Progenitor cell of endocrine pancreas (in vitro differentiated cells): ENCODE measurements at regions not wholly inside any gene's neighbourhood (a gene's known extent, or its start where the extent isn't known, plus 50 kb on each side); places are given as distances from the start of the nearest gene placed in this dataset.

Experiments used
- DNase-seq: peaks from one replicate; pipeline ENCODE4 v3.0.0; 2021; ENCODE audit warnings: low spot score; ENCODE audit not compliant: unreplicated experiment
- H3K27ac Mint-ChIP-seq: 2 replicates; pipeline ENCODE4 v1.8.0; 2021; ENCODE audit warnings: mild to moderate bottlenecking, moderate library complexity, mixed read lengths
- H3K27me3 Mint-ChIP-seq: 2 replicates; pipeline ENCODE4 v1.8.0; 2021; ENCODE audit warnings: mixed read lengths
- H3K36me3 Mint-ChIP-seq: 2 replicates; pipeline ENCODE4 v1.8.0; 2022; ENCODE audit warnings: mixed read lengths; ENCODE audit not compliant: insufficient read depth
- H3K4me1 Mint-ChIP-seq: 2 replicates; pipeline ENCODE4 v1.8.0; 2021; ENCODE audit warnings: low read depth, mixed read lengths
- H3K4me3 Mint-ChIP-seq: 2 replicates; pipeline ENCODE4 v1.8.0; 2021; ENCODE audit warnings: low read depth, mild to moderate bottlenecking, moderate library complexity, mixed read lengths
- H3K9me3 Mint-ChIP-seq: 2 replicates; pipeline ENCODE4 v1.8.0; 2021; ENCODE audit warnings: low read depth, mixed read lengths
- TF ChIP-seq, protein P1 (sequence below): fragments of 200-600 bp; sonication (generic); IDR thresholded peaks from one replicate; pipeline ENCODE4 v1.5.0; 2021; ENCODE audit warnings: antibody characterized with exemption, mild to moderate bottlenecking; ENCODE audit not compliant: unreplicated experiment

DNA sequence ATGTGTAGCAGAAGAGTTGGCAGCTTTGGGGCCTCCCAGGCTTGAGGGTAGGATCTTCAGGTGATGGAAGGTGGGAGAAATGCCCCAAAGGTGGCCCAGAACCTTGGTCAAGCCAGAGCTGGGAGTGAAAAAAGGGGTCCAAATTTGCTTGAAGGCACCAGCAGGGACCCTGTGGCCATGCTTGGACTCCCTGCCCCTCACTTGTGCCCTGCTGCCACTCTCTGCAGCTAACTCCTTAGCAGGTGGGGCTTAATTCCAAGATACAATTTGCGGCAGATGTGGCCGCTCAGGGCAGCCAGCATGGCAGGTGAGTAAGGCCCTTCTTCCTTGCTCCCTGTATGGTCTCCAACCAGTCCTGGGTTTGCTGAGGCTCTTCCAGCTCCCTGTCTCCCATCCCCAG lies 51.3 kb upstream of the ADRA1D start:
- Mint-ChIP-seq H3K4me1 (no peaks in the 10 kb centered on the region), H3K27ac (no peak overlapping the region), H3K36me3 (no peaks in the 10 kb centered on the region), H3K27me3 (peaks cover 14% of the 10 kb centered on the region), H3K4me3 (no peak overlapping the region), H3K9me3 (no peaks in the 10 kb centered on the region)
- no peak for DNase-seq
- TF ChIP-seq, protein P1, sequence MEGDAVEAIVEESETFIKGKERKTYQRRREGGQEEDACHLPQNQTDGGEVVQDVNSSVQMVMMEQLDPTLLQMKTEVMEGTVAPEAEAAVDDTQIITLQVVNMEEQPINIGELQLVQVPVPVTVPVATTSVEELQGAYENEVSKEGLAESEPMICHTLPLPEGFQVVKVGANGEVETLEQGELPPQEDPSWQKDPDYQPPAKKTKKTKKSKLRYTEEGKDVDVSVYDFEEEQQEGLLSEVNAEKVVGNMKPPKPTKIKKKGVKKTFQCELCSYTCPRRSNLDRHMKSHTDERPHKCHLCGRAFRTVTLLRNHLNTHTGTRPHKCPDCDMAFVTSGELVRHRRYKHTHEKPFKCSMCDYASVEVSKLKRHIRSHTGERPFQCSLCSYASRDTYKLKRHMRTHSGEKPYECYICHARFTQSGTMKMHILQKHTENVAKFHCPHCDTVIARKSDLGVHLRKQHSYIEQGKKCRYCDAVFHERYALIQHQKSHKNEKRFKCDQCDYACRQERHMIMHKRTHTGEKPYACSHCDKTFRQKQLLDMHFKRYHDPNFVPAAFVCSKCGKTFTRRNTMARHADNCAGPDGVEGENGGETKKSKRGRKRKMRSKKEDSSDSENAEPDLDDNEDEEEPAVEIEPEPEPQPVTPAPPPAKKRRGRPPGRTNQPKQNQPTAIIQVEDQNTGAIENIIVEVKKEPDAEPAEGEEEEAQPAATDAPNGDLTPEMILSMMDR = no peak

DNA sequence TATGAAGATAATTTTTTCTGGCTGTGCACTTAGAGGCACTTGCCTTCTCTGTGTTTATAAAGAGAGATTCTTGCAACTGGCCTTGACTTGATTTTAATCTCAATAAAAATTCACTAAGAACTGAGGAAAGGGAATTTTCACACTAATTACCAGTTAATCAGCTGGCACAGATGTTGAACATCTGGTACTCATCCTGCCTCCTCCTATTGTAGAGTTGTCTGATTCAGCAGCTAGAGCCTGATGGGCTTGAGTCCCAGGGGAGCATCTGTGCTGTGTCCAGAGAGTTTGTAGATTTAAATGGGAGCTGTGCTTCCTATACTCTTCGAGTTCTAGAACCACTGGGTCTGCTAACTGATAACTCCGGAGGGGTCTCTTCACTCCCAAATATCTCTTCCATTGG lies 50.7 kb upstream of the ADRA1D start:
- no peaks in the 10 kb centered on the region for H3K9me3 Mint-ChIP-seq
- H3K27me3 Mint-ChIP-seq = peaks cover 14% of the 10 kb centered on the region
- H3K4me1 Mint-ChIP-seq = no peaks in the 10 kb centered on the region

DNA sequence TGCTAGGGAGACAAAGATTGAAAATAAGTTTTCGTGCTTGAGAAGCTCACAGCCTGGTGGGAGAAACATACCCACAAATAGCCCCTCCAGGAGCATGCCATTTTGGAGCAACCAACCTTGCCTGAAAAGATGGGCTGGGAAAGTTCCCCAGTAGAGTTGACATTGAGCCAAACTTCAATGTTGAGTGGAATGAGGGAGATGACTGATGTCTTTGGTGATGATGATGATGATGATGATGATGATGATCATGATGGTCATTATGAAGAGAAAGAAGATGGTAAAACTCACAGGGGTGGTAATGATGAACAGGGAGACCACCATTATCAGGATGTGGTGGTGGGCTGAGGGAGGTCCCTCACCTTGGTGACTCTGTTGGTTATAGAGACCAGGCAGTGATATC lies 50.1 kb upstream of the ADRA1D start:
- no peaks in the 10 kb centered on the region for H3K9me3 Mint-ChIP-seq
- no peak for DNase-seq
- no peaks in the 10 kb centered on the region for H3K36me3 Mint-ChIP-seq
- H3K4me3 Mint-ChIP-seq = no peak overlapping the region
- no peaks in the 10 kb centered on the region for H3K4me1 Mint-ChIP-seq
- peaks cover 14% of the 10 kb centered on the region for H3K27me3 Mint-ChIP-seq
- TF ChIP-seq, protein P1 = no peak
- no peak overlapping the region for H3K27ac Mint-ChIP-seq

More for the DNA sequence above, 50.7 kb upstream of the ADRA1D start:
- Mint-ChIP-seq H3K36me3 (no peaks in the 10 kb centered on the region), H3K27ac (no peak overlapping the region), H3K4me3 (no peak overlapping the region)
- DNase-seq = no peak
- TF ChIP-seq, protein P1 = no peak
